DMS153 treated with DMSO at 0.1 percent for 48 hours (cell line): ENCODE measurements at regions not wholly inside any gene's neighbourhood (a gene's known extent, or its start where the extent isn't known, plus 50 kb on each side); places are given as distances from the start of the nearest gene placed in this dataset.

ENCODE experiments used
- DNase-seq: peaks from one replicate; lab custom pipeline; 2025; ENCODE audit not compliant: unreplicated experiment; lab: John Stamatoyannopoulos, UW

GRCh38 chr2:84290537-84290936, 168.5 kb downstream of the SUCLG1 start:
- DNase-seq = no peak

- no peak for DNase-seq
Observed at GRCh38 chr2:84288293-84288692, 170.8 kb downstream of the SUCLG1 start.

DNA sequence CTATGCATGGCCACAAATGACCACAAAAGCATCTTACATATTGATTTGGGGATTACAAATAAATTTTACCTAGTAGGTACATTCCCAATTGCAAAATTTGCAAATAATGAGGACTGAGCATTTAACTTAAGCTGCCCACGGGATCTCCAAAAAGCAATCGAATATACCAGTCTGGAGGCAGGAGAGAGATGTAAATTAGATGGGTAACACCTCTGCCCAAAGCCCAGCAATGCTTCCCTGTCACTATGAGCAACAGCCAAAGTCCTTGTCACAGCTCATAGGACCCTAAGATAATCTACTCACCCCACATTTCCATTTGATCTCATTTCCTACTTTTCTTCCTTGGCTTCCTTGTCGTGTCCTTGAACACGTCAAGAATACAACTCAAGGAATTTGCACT, 172.2 kb downstream of the SUCLG1 start:
- DNase-seq = no peak

DNA sequence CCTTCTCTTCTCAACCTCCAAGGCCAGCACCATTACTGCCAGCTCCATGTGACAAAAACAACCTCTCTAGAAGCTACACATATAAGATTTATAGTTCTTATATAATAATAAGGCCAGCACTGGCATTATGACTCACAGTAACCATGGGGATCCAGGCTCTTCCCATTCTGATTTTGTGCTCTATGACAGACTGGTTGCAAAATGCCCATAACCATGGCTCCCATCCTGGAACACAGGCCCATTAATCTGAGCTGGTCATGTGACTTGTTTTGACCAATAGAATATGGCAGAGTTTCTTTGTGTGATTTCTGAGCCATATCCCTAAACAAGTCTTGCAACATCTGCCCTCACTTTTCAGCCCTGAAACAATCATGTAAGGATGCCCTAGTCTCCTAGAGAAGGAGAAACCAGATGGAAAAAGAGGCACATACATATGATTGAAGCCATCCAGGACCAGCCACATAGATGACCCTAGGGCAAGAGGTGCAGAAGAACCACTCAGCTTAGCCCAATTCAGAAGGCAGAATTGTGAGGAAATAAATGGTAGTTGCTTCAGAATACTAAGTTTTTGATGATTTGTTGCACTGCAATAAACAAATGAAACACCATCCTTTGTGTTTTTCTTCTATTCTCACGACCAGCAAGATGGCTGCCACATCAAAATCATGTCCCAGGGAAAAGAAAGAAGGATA, 173.9 kb downstream of the SUCLG1 start:
- no peak for DNase-seq

DNA sequence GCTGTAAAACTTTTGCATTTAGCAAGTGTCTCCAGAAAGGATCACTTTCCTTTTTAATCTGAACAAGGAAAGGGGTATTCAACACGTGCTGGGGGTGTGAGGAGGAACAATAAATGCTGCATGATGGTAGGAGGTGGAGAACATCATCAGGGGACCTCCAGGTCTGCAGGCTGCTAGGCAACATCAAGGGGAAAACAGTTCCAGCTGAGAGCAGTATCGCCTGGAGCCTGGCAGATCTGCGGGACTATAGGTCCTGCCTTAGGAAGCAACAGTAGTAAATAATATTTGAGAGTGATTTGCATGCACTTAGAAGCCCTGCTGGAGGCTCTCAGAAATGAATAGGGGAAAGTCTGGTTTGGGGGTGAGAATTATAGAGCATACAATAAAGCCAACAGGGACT, 175.6 kb downstream of the SUCLG1 start:
- DNase-seq = no peak

DNA sequence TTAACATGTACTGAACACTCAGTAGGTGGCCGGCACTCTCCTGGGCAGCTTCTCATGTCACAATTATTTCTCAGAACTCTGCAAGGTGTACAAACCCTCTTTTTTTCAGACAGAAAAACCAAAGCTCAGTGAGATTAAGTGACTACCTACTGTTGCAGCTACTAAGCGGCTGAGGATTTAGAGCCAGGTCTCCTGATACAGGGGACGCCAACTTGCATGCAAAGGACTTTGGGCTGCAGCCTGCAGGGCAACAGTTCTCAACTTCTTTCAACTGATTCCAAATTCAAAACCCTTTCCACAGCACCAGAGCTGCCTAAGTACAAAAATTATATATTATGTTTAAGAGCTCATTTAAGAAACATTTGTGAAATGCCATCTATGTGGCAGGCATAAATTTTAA, 177.6 kb downstream of the SUCLG1 start:
- no peak for DNase-seq

DNA sequence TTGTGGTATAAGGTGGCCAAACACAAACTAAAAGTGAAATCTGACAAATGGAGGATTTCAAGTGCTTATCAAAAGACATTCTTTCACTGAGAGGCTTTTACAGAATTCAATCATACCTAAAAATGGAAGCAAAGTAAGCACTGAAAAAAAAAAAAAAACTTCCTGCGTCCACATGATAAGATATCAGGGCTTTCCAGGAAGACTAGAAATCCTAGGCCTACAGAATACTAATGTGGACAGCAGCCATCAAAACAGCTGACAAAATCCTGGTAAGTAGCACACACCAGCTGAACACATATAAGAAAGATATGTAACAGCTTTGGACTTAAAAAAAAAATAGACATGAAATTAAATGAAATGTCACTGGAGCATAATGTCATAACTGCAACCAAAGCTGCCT, 178.2 kb downstream of the SUCLG1 start:
- DNase-seq = no peak

GRCh38 chr2:84278386-84278785, 180.7 kb downstream of the SUCLG1 start:
- DNase-seq = no peak

DNA sequence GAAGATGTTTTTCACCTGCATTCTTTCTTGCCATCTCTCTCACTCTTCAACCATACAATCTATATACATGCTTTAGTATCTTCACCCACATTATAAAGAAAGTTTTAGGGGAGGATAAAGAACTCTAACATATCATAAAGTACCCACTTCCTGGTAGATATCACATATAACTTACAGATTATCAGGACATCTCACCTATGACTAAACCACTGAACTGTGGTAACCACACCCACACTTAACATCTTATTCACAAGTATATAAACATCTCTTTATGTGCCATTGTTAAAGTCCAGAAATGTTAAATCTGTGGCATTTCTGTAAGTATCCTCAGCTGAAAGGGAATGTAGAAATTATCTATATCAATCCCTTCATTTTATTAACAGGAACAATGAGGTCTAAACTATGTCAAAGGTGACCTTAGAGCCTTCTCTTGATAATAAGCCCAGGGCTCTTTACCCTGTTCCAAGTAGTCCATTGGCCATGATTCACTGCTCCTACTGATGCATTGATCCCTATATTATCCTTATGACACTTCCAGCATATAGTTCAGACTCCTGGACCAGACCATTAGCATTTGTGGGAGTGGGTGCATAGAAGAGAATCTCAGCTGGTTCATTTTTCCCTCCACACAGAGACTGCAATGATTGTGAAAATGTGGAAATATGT, 182.4 kb downstream of the SUCLG1 start:
- no peak for DNase-seq

GRCh38 chr2:84273406-84273805, 185.7 kb downstream of the SUCLG1 start:
- DNase-seq = no peak

DNA sequence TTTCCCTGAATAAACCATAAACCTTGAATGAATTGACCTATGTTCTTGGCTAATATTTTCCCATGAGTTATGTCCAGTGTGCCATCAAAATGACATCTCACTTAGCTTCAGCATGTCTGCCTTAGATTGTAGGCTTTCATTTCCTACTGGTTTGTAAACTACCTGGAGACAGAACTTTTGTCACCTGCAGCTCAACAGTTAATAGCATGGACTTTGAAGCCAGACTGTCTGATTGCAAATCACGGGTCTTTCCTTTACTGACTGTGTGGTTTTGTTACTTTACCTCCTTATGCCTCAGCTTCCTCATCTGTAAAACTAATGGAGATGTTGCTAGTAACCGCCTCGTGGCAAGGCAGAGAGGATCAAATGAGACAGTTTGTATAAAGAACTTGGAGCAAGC, 187.1 kb downstream of the SUCLG1 start:
- no peak for DNase-seq

- peak; percentile 31 for DNase-seq
Observed at GRCh38 chr2:84257831-84258230, 201.2 kb downstream of the SUCLG1 start.

DNA sequence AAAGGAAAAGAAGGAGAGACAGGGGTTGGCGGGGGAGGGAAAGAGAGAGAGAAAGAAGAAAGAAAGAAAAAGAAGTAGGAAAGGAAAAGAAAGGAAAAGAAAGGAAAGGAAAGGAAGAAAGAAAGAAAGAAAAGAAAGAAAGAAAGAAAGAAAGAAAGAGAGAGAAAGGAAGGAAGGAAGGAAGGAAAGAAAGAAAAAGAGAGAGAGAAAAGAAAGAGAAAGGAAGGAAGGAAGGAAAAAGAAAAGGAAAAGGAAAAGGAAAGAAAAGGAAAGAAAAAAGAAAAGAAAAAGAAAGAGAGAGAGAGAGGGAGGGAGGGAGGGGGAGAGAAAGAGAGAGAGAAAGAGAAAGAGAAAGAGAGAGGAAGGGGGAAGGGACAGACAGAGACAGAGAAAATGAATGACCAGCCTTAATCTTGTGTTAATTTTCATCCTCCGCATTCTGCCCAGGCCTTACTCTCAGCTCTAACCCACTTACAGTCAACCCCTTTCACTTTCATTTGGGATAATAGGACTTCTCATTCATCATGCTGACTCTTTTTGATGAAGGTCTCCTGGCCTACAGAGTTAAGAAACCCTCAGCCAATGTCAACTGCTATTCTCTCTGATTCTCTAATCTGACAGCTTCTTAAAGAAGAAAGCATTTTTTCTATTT, 207.3 kb downstream of the SUCLG1 start:
- no peak for DNase-seq

- no peak for DNase-seq
Observed at GRCh38 chr2:84249140-84249539, 209.9 kb downstream of the SUCLG1 start.

GRCh38 chr2:84247532-84247931, 211.5 kb downstream of the SUCLG1 start:
- no peak for DNase-seq

GRCh38 chr2:84243788-84244733, 215.0 kb downstream of the SUCLG1 start:
- DNase-seq = no peak

DNA sequence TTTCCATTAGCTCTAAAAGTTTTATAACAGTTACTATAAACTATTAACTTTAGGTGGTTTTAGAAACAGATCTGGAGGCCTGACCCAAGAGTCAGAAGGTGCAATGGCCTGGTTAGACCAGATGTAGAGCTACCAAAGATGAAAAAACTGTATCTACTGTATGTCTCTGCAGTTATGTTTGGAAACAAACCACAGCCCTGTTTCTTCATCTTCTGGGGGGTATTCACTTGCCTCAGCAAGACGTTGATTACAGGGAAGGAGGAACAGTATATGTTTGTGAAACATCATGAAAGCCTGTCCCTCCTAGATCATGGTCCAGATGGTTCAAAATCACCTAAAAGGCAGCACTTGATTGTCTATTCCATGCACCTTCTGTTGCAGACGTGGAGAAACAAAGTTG, 220.2 kb downstream of the SUCLG1 start:
- DNase-seq = no peak

GRCh38 chr2:84236288-84236687, 222.8 kb downstream of the SUCLG1 start:
- no peak for DNase-seq

DNA sequence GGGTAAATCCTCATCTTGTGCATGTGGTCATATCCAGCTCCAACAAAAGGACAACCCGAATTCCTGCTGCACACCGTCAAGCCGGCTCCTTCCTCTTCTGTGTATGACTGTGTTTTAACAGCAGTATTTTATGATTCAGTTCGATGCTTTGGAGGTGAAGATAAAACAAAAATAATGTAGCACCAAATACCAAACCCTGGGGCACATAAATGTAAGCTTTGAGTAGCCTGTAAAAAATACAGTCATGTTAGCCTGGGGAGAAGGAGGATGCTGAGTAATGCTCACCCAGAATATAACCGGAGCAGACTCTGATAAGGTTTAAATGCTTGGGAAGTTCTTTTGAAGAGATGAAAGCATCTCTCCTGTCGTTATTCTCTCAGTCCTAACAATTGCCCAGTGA, 225.0 kb downstream of the SUCLG1 start:
- no peak for DNase-seq

DNA sequence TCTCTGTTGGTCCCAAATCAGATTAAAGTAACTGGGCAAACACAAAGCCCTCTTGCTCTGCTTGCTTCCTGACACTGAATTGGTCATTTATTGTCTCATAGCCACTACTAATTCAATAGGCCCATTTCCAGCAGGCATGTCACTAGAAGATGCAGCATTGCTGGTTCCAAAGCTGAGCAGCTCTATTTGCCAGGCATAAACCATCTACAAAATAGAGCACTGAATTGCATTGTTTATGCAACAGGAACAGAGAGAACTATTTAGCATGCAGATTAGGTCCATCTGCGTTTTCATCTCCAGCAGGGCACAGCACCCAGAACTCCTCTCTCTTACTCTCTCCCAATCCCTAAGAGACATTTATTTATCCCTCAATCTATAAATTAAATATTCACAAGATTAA, 227.6 kb downstream of the SUCLG1 start:
- DNase-seq = no peak

GRCh38 chr2:84224121-84224520, 235.0 kb downstream of the SUCLG1 start:
- no peak for DNase-seq
